GM18502 (cell line): ENCODE measurements at regions not wholly inside any gene's neighbourhood (a gene's known extent, or its start where the extent isn't known, plus 50 kb on each side); places are given as distances from the start of the nearest gene placed in this dataset.

Experiments used
- ATAC-seq: cut with Tn5 transposase; IDR thresholded peaks from one replicate; pipeline ENCODE4 v1.9.1; 2021; ENCODE audit warnings: mild to moderate bottlenecking; ENCODE audit not compliant: unreplicated experiment, poor library complexity

DNA sequence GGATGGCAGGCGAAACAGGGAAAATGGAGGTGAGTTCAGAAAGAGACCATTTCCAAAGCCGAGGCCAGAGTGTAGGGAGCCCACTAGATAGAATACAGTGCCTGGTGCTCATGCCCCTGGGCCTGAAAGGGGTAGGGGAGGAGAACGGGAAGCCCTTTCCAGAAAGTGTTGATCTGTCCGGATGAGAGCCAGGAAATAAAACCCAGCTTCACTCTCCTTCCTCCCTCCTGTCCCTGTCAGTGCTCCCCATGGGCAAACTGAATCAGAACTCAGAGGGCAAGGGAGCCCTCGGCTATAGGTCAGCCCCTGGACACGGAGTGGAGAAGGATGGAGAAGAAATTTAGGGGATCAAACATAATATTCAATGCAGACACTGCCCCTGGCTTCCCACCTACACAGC, 57.7 kb upstream of the RPL38 start:
- ATAC-seq, result no peak

DNA sequence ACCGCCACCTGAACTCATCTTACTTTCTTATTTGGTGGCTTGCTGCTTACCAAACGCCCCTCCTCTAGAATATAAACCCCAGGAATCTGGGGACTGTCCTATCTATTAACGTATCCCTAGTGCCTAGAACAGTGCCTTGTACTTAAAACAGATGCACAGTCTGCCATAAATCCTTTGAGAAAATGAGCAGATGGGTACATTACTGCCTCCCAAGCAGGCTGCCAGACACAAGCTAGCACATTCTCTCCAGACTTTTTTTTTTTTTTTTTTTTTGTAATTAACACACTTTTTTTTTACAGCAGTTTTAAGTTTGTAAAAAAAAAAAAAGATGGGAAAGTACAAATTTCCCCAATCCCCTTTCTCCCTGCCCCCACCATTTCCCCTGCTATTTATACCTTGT, 57.3 kb upstream of the RPL38 start:
- no peak for ATAC-seq

DNA sequence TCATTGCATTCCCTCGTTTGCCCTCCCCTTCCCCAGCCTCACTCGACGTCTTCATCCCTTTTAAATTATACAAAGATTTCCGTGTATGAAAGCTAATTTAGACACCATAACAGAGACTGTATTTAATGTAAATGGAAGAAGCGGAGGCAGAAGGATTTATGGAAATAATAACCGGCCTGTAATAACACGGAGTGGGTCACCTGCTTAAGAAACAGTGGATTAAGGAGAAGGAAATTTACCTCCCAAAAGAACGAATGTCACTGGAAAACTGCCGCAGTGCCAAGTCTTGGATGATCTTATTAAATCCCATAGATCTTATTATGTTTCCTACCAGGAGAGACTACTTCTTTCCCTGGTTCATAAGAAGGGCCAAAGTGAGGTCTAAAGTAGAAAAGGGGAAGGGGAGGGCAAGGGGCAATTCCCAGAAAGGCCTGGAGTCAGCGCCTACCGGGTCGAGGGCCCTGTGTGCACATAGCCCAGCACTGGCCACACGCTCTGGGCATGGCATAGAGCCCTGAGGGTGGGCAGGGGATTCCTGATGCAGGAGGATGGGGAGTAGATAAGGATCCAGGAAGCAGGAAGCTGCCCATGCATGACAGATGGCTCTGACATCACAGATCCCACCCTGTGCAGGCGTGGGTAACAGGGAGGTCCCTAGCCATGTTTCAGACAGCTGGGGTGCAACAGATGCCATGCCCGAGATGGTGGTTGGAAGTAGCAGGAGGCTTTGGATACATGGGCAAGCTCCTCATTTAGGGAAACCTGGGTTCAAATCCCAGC, 56.2 kb upstream of the RPL38 start:
- ATAC-seq, result no peak

DNA sequence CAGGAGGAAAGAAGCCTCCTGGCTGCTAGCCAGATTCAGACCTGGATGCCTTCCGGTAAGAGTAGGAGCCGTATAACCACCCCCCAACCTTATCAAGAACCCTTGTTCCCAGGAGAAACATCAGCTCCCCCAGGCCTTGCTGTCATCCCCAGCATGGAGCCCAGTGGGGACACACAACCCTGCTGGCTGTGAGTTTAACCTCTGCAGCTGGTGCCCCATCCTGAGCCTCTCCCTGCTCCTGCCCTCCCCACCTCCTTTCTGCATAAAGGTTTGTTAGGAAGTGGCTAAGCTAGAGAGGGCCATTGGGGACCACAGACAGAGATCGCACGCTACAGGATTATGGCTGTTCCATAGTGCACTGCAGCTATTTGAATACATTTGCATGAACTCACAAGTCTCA, 55.5 kb upstream of the RPL38 start:
- no peak for ATAC-seq

DNA sequence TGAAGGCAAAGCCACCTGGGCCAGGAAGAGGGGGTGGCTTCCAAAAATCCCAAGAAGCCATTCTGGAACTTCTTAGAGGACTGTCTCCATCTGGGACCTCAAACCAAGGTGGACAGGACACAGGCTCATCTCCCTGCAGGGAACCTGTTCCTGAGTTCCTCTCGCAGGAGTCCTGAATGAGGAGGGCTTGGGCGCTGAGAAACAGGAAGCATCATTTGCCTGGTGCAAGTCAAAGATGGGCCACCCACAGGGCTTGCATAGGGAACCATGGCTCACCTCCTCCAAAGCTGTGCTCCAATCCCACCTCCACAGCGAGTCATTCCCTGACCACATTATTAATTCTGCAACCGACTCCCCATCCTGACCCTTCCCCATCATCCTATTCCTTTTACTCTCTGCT, 55.0 kb upstream of the RPL38 start:
- ATAC-seq, result no peak

DNA sequence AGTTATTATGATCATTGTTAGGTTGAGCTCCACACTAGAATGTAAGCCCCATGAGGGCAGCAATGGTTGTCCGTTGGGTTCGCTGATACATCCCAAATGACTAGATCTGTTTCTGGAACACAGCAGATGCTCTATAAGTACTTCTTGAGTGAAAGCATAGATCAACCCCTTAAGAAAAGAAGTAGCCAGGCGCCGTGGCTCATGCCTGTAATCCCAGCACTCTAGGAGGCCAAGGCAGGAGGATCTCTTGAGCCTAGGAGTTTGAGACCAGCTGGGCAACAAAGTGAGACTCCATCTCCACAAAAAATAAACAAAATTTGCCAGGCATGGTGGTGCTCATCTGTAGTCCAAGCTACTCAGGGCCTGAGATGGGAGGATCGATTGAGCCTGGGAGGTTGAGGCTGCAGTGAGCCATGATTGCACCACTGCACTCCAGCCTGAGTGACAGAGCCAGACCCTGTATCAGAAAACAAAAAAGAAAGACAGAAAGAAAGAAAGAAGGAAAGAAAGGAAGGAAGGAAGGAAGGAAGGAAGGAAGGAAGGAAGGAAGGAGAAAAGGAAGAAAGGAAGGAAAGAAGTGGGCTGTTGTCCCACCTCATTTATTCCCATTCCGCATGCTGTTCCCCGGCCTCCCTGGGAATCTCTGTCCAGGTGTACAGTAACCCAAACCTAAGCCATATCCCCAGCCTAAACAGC, 54.4 kb upstream of the RPL38 start:
- ATAC-seq, result no peak

DNA sequence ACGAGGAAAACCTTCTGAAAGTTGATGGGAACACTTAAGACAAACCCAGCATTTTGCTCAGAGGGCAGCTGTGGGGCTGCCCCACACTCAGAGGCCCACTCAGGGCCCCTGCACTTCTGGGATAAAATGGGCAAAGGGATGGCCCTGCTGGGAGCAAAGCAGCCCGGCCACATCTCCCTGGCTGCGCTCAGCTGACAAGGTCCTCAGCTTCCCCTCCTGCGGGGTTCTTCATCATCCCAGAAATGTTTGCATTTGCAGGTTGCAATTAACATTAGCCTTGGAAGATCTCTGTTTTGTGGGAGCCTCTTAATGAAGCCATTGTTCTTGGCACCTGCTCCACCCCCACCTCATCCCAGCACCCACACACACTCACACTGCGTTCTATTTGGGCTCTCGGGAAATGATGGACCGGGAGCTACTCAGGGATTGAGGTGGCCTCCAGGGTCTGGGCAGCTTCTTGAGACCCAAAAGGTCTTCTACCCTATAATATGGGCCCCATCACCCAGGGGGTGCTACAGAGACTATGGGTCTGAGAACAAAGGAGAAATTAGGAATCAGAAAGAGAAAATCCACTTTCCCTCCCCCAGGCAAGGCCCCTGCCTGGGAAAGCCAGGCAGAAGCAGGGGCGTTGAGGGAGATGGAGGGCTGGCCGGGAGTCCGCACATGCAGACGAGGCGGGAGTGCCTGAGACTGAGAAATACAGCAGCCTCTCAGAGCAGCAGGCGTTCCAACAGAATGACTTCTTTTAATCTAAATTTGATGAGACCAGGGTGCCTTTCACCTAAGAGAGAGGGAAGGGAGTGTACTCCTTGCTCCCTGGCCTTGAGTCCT, 53.7 kb upstream of the RPL38 start:
- no peak for ATAC-seq

DNA sequence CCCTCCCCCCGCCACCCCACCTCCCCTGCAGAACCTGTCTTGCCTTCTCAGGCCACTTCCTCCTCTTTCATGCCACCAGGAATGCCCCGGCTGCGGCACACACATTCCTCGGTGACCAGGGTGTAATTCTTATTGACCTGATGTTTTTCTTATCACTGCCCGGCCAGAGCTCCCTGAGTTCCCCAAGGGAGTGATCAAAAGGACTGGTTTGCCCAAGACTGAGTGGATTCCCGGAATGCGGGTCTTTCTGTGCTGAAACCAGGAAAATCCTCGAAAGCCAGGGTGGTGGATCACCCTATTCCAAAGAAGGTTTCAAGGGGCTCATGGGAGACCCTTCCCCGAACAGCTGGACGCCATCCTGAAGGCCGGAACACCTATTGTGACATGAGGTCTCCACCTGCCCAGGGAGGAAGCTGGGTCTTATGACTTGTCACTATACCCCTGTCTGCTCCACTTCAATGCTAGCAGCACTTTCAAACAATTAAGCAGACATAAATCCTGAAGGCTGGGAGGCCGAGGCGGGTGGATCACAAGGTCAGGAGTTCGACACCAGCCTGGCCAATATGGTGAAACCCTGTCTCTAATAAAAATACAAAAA, 53.0 kb upstream of the RPL38 start:
- ATAC-seq, result no peak

DNA sequence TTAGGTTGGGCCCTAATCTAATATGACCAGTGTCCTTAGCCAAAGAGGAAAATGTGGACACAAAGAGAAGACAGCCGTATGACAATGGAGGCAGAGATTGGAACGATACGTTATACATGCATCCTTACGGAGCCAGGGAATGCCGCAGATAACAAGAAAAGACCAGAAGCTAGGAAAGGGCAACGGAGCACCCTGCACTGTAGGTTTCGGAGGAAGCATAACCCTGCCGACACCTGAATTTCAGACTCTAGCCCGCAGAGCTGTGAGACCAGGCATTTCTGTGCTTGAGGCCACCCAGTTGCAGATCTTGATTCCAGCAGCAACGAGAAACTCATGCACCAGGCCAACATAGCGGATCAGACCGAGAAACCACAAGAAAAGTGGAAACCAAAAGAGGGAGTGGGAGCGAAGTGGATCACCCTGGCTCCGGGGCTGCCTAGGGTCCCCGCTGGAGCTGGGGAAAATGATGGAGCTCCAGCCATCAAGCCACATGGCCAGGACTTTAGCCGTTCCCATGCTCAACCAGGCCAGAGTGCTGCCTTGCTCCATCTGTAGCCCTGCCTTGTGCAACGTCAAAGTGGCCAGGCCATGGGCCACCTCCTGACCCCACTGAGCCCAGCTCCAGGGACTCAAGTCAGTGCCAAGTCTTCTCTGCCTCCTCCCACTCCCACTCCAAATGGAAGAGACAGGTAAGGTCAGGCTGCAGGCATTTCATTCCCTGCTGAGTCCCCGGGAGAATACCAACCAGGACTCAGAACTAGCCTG, 51.7 kb upstream of the RPL38 start:
- ATAC-seq, result no peak

DNA sequence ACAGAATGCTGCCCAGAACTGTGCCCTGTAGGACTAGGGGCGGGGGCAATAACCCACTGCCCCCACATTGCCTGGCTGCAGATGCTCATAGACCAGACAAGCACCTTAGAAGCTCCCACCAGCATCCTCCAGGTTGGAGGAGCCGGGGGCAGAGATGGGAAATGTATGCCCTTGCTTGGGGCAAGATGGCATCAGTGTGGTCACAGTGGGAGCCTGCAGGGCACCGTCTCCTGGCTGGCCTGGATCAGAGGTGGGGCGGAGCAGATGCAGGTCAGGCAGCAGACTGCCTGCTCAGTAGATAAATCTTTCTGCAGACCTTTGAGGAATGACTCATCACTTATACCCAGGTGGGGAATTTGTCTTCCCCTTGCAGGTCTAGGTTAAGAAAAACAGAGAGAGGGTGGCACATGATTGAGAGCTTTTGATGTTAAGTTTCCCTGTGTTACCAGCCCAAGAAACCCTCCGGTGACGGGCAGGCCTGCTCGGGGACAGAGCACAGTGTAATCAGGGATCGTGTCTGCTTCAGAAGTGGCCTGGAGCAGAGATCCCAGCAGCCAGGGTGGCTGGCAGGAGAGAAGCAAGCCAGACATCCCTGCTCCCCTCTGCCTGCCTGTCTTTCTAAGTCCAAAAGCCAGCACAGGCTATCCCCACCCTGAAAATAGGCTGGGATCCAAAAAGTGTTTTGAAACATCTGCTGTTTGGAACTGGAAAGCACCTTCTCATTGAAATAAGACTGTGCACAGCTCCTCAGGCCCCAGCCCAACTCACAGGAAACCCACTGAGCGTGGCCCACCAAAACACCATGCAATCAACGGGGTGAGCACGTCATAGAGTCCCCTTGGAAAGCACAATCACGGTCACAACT, 50.7 kb upstream of the RPL38 start:
- no peak for ATAC-seq

DNA sequence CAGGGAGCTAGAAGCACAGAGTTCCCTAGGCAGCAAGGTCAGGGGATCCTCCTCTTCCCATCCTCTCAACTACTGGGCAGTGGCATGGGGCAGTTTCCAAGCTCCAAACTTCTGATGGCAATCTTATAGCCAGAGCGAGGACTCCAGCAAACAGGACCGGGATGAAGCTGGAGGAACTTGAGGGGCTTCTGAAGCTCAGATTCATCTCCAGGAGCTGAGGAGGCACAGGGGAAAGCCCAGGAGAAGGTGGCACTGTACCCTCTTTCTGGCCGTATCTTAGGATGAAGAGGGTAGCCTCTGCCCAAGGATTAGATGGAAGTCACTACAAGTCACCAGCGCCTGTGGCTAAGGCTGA, 50.0 kb upstream of the RPL38 start:
- ATAC-seq, result no peak
